Adrenal gland (tissue), 9 donors: ENCODE measurements at regions not wholly inside any gene's neighbourhood (a gene's known extent, or its start where the extent isn't known, plus 50 kb on each side); places are given as distances from the start of the nearest gene placed in this dataset.

Experiments used
- DNase-seq, 7 donors: peaks; one replicate each; pipeline ENCODE4 v3.0.0-alpha.2; 2019 to 2020
- H3K27ac ChIP-seq, 5 donors: fragments of 200-600 bp; sonication (generic) in 4 of 5; 1 replicate in 3 of 5; 2 replicates in 2 of 5; pipeline versions ENCODE4 v1.5.1 to v1.8.0; 2016 to 2020; ENCODE audit warnings: mild to moderate bottlenecking in 1 of 5
- H3K27me3 ChIP-seq: fragments of 200-600 bp; 2 replicates; pipeline ENCODE4 v1.8.0; 2021
- H3K36me3 ChIP-seq, 2 donors: fragments of 200-600 bp; replicated peaks in 1 of 2; 1 replicate in 1 of 2; 2 replicates in 1 of 2; pipeline versions ENCODE4 v1.5.1 to v1.8.0; 2018 to 2022
- H3K4me1 ChIP-seq, 2 donors: fragments of 200-600 bp; replicated peaks in 1 of 2; 1 replicate in 1 of 2; 2 replicates in 1 of 2; pipeline versions ENCODE4 v1.5.1 to v1.8.0; 2018 to 2021
- H3K4me3 ChIP-seq, 4 donors: fragments of 200-600 bp; sonication (generic) in 3 of 4; one replicate each; pipeline ENCODE4 v1.5.1; 2016 to 2018
- H3K9me3 ChIP-seq, 3 donors: fragments of 200-600 bp; sonication (generic) in 1 of 3; replicated peaks in 1 of 3; 1 replicate in 2 of 3; 2 replicates in 1 of 3; pipeline versions ENCODE4 v1.5.1 to v1.8.0; 2016 to 2021
- POLR2A ChIP-seq, 2 donors: fragments of 450-650 bp; IDR thresholded peaks; one replicate each; pipeline ENCODE4 v1.6.1; 2017; ENCODE audit warnings: antibody characterized with exemption in 2 of 2, mild to moderate bottlenecking in 2 of 2, moderate library complexity in 1 of 2
- WGBS, 4 donors: extraction: QIAGEN DNeasy Blood & Tissue Kit in 2 of 4; methylation state at CpG; one replicate each; pipeline versions ENCODE4 v1.1.5 to v1.1.7; 2013 to 2017; 5-methylcytosine and 5-hydroxymethylcytosine counted together
- intact Hi-C, 2 donors: fragments of 100-400 bp; cut with DNase I; formaldehyde crosslinking; loops; one replicate each; pipeline versions ENCODE4 v1.14.1 to v1.15.0; 2022 to 2023
- TF ChIP-seq, protein P1 (sequence below), 6 experiments: fragments of 450-650 bp in 4 of 6; fragments of 200-600 bp in 2 of 6; sonication (generic) in 1 of 6; IDR thresholded peaks; 1 replicate in 5 of 6; 2 replicates in 1 of 6; pipeline versions ENCODE4 v1.5.1 to v1.8.0; 2016 to 2021; ENCODE audit warnings: antibody characterized with exemption in 6 of 6, mild to moderate bottlenecking in 2 of 6, moderate library complexity in 1 of 6
- donor health status: healthy with polysubstance abuse.
- donor health status: Bipolar disorder and iron deficiency.
- donor health status: DM: yes; HTN: yes; CAD: no.
- donor health status: DM: no; HTN: no; CAD: no.
- donor health status: DM: no; HTN: no; CAD: no.

DNA sequence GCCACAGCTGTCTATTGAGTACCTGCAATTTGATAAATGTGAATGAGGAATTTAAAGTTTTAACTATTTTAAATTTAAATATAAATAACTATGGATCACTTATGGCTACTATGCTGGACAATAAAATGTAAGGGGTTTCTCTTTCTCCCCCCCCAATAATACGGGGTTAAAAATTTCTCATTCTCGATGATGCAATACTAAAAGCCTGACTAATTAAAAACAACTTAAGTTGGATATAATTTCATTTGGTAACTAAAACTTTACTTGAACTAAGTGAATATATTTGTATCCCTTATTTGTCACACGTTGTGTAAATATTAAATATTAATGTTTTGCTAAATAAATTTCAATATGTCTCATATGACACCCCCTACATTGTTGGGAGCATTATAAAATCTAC lies 297.3 kb downstream of the GRB14 start:
- H3K4me1 ChIP-seq = no peaks in the 10 kb centered on the region
- H3K27ac ChIP-seq = no peak overlapping the region
- TF ChIP-seq, protein P1, sequence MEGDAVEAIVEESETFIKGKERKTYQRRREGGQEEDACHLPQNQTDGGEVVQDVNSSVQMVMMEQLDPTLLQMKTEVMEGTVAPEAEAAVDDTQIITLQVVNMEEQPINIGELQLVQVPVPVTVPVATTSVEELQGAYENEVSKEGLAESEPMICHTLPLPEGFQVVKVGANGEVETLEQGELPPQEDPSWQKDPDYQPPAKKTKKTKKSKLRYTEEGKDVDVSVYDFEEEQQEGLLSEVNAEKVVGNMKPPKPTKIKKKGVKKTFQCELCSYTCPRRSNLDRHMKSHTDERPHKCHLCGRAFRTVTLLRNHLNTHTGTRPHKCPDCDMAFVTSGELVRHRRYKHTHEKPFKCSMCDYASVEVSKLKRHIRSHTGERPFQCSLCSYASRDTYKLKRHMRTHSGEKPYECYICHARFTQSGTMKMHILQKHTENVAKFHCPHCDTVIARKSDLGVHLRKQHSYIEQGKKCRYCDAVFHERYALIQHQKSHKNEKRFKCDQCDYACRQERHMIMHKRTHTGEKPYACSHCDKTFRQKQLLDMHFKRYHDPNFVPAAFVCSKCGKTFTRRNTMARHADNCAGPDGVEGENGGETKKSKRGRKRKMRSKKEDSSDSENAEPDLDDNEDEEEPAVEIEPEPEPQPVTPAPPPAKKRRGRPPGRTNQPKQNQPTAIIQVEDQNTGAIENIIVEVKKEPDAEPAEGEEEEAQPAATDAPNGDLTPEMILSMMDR (IDR thresholded peaks at IDR 0.05) = no peak
- no peak for TF ChIP-seq POLR2A (IDR thresholded peaks at IDR 0.05)
- WGBS, 4 donors = 71 to 76% (median 75%) methylated on average over 3 of the region's 3 CpGs
- H3K9me3 ChIP-seq = peaks cover 0 to 8% (median 0%) of the 10 kb centered on the region in 3 donors
- intact Hi-C loops = no loop called here
- H3K27me3 ChIP-seq = no peaks in the 10 kb centered on the region
- no peak for DNase-seq
- H3K4me3 ChIP-seq = no peak overlapping the region
- H3K36me3 ChIP-seq = no peaks in the 10 kb centered on the region

DNA sequence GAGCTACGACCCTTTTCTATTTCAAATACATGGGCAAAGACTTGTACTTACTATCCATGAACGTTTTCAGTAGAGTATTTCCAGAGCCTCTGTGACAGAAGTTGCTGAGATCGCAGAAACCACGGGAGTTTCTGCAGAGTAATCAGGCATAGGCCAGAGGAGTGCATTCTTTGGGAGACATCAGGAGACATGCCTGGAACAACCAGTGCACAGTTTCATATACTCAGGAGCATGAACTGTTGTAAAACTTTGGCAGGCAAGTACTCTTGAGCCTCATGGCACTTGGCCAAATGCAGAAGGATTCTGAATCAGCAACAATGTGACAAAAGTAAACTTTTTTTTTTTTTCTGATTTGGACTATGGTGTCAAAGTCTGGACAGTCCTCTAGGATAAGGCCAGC lies 307.1 kb downstream of the GRB14 start:
- 49 to 62% (median 60%) methylated on average over 4 of the region's 4 CpGs for WGBS, 4 donors

DNA sequence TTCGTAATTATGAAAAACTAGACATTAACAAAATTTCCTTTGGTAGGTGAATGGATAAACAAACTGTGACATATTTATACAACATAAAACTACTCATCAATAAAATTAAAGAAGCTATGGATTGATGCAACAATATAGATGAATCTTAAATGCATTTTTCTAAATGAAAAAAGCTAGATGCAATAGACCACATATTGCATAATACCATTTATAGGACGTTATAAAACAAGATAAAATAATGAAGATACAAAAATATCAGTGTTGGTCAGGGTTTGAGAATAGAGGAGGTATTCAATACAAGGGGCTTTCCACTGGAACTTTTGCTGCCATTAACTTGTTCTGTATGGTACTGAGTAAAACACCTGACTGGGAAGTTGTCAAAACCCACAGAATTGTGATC lies 314.4 kb downstream of the GRB14 start:
- intact Hi-C loops = no loop called here
- Histone ChIP-seq H3K27ac (no peak overlapping the region), H3K4me1 (no peaks in the 10 kb centered on the region), H3K4me3 (no peak overlapping the region), H3K36me3 (no peaks in the 10 kb centered on the region), H3K9me3 (no peaks in the 10 kb centered on the region), H3K27me3 (no peaks in the 10 kb centered on the region)
- DNase-seq = no peak
- WGBS, 4 donors = 61 to 78% (median 66%) methylated on average over 2 of the region's 2 CpGs
- TF ChIP-seq POLR2A (IDR thresholded peaks at IDR 0.05) = no peak
- TF ChIP-seq, protein P1 (IDR thresholded peaks at IDR 0.05) = no peak

More for the DNA sequence above, 307.1 kb downstream of the GRB14 start:
- Histone ChIP-seq H3K27me3 (no peaks in the 10 kb centered on the region), H3K4me1 (no peaks in the 10 kb centered on the region), H3K4me3 (no peak overlapping the region), H3K36me3 (no peaks in the 10 kb centered on the region), H3K27ac (no peak overlapping the region), H3K9me3 (no peaks in the 10 kb centered on the region)
- DNase-seq = peak in 6 of 7 donors; percentile 10 to 52 (median 21)
- no peak for TF ChIP-seq POLR2A (IDR thresholded peaks at IDR 0.05)
- TF ChIP-seq, protein P1 (IDR thresholded peaks at IDR 0.05) = no peak
- intact Hi-C loops = no loop called here

DNA sequence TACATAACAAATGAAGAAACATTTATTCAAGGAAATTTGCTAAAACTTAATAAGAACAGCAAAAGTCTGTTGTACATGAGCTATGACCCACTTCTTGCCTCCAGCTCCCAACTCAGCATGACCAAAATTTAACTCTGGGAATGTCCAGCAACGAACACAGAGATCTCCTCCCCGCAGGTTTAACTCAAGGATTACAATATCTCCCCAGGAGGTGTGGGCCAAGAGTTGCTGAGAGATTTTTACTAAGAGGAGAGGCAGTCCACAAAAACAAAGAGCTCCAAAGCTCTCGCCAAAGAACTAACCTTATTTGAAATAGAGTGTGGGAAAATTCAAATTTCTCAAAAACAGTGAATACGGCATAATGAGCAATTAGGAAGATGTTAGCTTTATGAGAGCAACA lies 318.5 kb downstream of the GRB14 start:
- intact Hi-C loops = no loop called here
- no peaks in the 10 kb centered on the region for H3K4me1 ChIP-seq
- H3K27me3 ChIP-seq = no peaks in the 10 kb centered on the region
- H3K27ac ChIP-seq = no peak overlapping the region
- no peaks in the 10 kb centered on the region for H3K9me3 ChIP-seq
- TF ChIP-seq POLR2A (IDR thresholded peaks at IDR 0.05) = no peak
- TF ChIP-seq, protein P1 (IDR thresholded peaks at IDR 0.05) = no peak
- 64 to 75% (median 66%) methylated on average over 4 of the region's 4 CpGs for WGBS, 4 donors
- H3K36me3 ChIP-seq = no peaks in the 10 kb centered on the region
- no peak overlapping the region for H3K4me3 ChIP-seq
- no peak for DNase-seq
